HepG2 (cell line): ENCODE measurements at regions not wholly inside any gene's neighbourhood (a gene's known extent, or its start where the extent isn't known, plus 50 kb on each side); places are given as distances from the start of the nearest gene placed in this dataset.

Experiments
- ATAC-seq: fragments of 200-7000 bp; cut with Tn5 transposase; 3 replicates; pipeline ENCODE4 v1.9.1; 2020; ENCODE audit warnings: mild to moderate bottlenecking, moderate library complexity
- BruUV-seq: library from RNA; stranded (reverse); fragments of 400-500 nt; replicated peaks from 2 replicates; lab custom pipeline; 2021; lab: Mats Ljungman, UMichigan
- CTCF ChIA-PET: fragments of 300-600 bp; formaldehyde crosslinking; extraction: SDS; loops from one replicate; lab custom pipeline; 2021; ENCODE audit warnings: low total read pairs, inconsistent platforms, low intra/inter-chr PET ratio; lab: Yijun Ruan, JAX
- POLR2A ChIA-PET: fragments of 350-600 bp; sonication (Branson Sonifier 250); formaldehyde crosslinking; loops from one replicate; lab custom pipeline; 2020; ENCODE audit warnings: antibody characterized with exemption, inconsistent platforms; lab: Yijun Ruan, JAX
- DNase-seq: peaks from one replicate; pipeline ENCODE4 v3.0.0-alpha.2; 2015; ENCODE audit warnings: low spot score
- FAIRE-seq: peaks from 3 replicates; lab custom pipeline; 2011; peaks lifted over from hg19 to GRCh38; lab: Jason Lieb, UNC
- H2AFZ ChIP-seq: one replicate; pipeline ENCODE4 v1.6.1; 2011; ENCODE audit warnings: low read length, inconsistent platforms
- H3K27ac ChIP-seq: fragments of 300-600 bp; 3 replicates; pipeline ENCODE4 v1.8.0; 2011; ENCODE audit warnings: mixed run types, mild to moderate bottlenecking, mixed read lengths, low read length, inconsistent platforms; ENCODE audit not compliant: insufficient read depth; ENCODE audit errors: extremely low read length
- H3K27me3 ChIP-seq, 2 experiments: fragments of 200-600 bp in 1 of 2; 2 replicates in 1 of 2; 3 replicates in 1 of 2; pipeline versions ENCODE4 v1.6.0 to v1.8.0; 2011; ENCODE audit warnings: low read length in 2 of 2, mild to moderate bottlenecking in 2 of 2, moderate library complexity in 2 of 2, inconsistent platforms in 1 of 2; ENCODE audit not compliant: insufficient read depth in 2 of 2, control insufficient read depth in 1 of 2
- H3K36me3 ChIP-seq, 2 experiments: fragments of 200-600 bp in 1 of 2; replicated peaks in 1 of 2; 2 replicates in 1 of 2; 3 replicates in 1 of 2; pipeline versions ENCODE4 v1.5.1 to v1.8.0; 2011; ENCODE audit warnings: low read length in 2 of 2, inconsistent platforms in 1 of 2; ENCODE audit not compliant: insufficient read depth in 2 of 2, control insufficient read depth in 1 of 2
- H3K4me1 ChIP-seq: 2 replicates; pipeline ENCODE4 v1.5.1; 2012; ENCODE audit warnings: low read length, inconsistent platforms; ENCODE audit not compliant: insufficient read depth
- H3K4me2 ChIP-seq: 2 replicates; pipeline ENCODE4 v1.6.0; 2011; ENCODE audit warnings: low read depth, low read length, inconsistent platforms
- H3K4me3 ChIP-seq, 3 experiments: fragments of 200-600 bp in 1 of 3; sonication (generic), shearing (Covaris generic) in 1 of 3; replicated peaks in 1 of 3; 2 replicates each; pipeline ENCODE4 v1.5.1; 2011 to 2016; ENCODE audit warnings: low read length in 3 of 3, inconsistent platforms in 2 of 3, low read depth in 2 of 3, mild to moderate bottlenecking in 2 of 3, control low read depth in 1 of 3, mixed read lengths in 1 of 3; ENCODE audit not compliant: insufficient read depth in 1 of 3
- H3K79me2 ChIP-seq: one replicate; pipeline ENCODE4 v1.6.1; 2011; ENCODE audit warnings: low read length, inconsistent platforms; ENCODE audit not compliant: insufficient read depth
- H3K9ac ChIP-seq: 2 replicates; pipeline ENCODE4 v1.6.0; 2011; ENCODE audit warnings: mild to moderate bottlenecking, low read depth, low read length, inconsistent platforms; ENCODE audit not compliant: insufficient read depth
- H3K9me3 ChIP-seq: 2 replicates; pipeline ENCODE4 v1.5.1; 2012; ENCODE audit warnings: mild to moderate bottlenecking, low read length
- H4K20me1 ChIP-seq: 2 replicates; pipeline ENCODE4 v1.6.0; 2011; ENCODE audit warnings: inconsistent platforms, mild to moderate bottlenecking, low read length, moderate library complexity; ENCODE audit not compliant: insufficient read depth
- EHMT2 ChIP-seq: fragments of 200-600 bp; sonication (generic); IDR thresholded peaks from 2 replicates; pipeline ENCODE4 v1.7.0; 2017; ENCODE audit warnings: antibody characterized with exemption, low read depth, low read length, borderline replicate concordance
- NFAT5 ChIP-seq: sonication (generic); formaldehyde crosslinking; IDR thresholded peaks from 2 replicates; pipeline ENCODE4 v1.4.0; 2020; ENCODE audit warnings: missing genetic modification reagents
- NRL ChIP-seq: sonication (generic); formaldehyde crosslinking; IDR thresholded peaks from 2 replicates; pipeline ENCODE4 v1.5.0; 2020; ENCODE audit warnings: missing genetic modification reagents, mild to moderate bottlenecking, moderate library complexity, borderline replicate concordance
- SMYD3 ChIP-seq: sonication (generic); formaldehyde crosslinking; IDR thresholded peaks from 2 replicates; pipeline ENCODE4 v1.8.1; 2023; ENCODE audit warnings: mild to moderate bottlenecking, missing genetic modification reagents
- TMF1 ChIP-seq: sonication (generic); formaldehyde crosslinking; IDR thresholded peaks from 2 replicates; pipeline ENCODE4 v1.8.1; 2022; ENCODE audit warnings: low read depth, missing genetic modification reagents
- ZBTB1 ChIP-seq: sonication (generic); formaldehyde crosslinking; IDR thresholded peaks from 2 replicates; pipeline ENCODE4 v1.4.0; 2020; ENCODE audit warnings: missing genetic modification reagents, borderline replicate concordance
- ZBTB3 ChIP-seq: sonication (generic); formaldehyde crosslinking; IDR thresholded peaks from 2 replicates; pipeline ENCODE4 v1.4.0; 2020; ENCODE audit warnings: low read depth, mild to moderate bottlenecking, moderate library complexity, missing genetic modification reagents, borderline replicate concordance
- ZNF282 ChIP-seq: fragments of 450-650 bp; IDR thresholded peaks from 2 replicates; pipeline ENCODE4 v1.6.1; 2018; ENCODE audit not compliant: partially characterized antibody
- ZNF430 ChIP-seq: sonication (generic); formaldehyde crosslinking; IDR thresholded peaks from 2 replicates; pipeline ENCODE4 v1.9.0; 2021; ENCODE audit warnings: mild to moderate bottlenecking, missing genetic modification reagents
- WGBS: methylation state at CpG from one replicate; pipeline ENCODE4 v1.1.6; 2017; ENCODE audit warnings: low lambda C conversion rate; 5-methylcytosine and 5-hydroxymethylcytosine counted together
- in situ Hi-C: cut with HindIII; loops from 2 replicates; pipeline ENCODE4 v1.10.0; 2017; ENCODE audit warnings: low pct_unique_long_range_greater_than_20kb; ENCODE audit not compliant: extremely low pct_ligation_motif_present
- intact Hi-C: fragments of 100-400 bp; cut with micrococcal nuclease; formaldehyde crosslinking; loops from one replicate; pipeline ENCODE4 v1.10.0; 2022; ENCODE audit not compliant: unreplicated experiment
- TF ChIP-seq, protein P1 (sequence below): sonication (generic); formaldehyde crosslinking; IDR thresholded peaks from 2 replicates; pipeline ENCODE4 v1.4.0; 2020; ENCODE audit warnings: missing genetic modification reagents, borderline replicate concordance
- TF ChIP-seq, protein P2 (sequence below): sonication (generic); formaldehyde crosslinking; IDR thresholded peaks from 2 replicates; pipeline ENCODE4 v1.5.0; 2020; ENCODE audit warnings: missing genetic modification reagents

DNA sequence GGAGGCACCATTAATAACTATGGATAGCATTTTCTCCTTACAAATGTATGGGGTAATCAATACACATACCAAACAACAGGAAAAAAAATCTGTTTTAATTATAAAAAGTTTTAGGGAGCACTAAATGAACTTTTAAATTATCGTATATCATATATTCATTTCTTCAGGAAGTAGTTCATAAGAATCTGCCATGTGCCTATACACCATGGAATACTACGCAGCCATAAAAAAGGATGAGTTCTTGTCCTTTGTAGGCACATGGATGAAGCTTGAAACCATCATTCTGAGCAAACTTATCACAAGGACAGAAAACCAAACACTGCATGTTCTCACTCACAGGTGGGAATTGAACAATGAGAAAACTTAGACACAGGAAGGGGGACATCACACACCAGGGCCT is 162.1 kb upstream of the RASA1 start:
- no peaks in the 10 kb centered on the region for H3K4me1 ChIP-seq
- no peaks in the 10 kb centered on the region for H3K79me2 ChIP-seq
- no peaks in the 10 kb centered on the region for H4K20me1 ChIP-seq
- no peak for DNase-seq
- BruUV-seq = no TSS peak
- intact Hi-C loops = no loop called here
- POLR2A ChIA-PET = no interaction called here
- TF ChIP-seq ZNF430 (CRISPR knock-in tag) = no peak
- TF ChIP-seq TMF1 = no peak
- TF ChIP-seq, protein P1, sequence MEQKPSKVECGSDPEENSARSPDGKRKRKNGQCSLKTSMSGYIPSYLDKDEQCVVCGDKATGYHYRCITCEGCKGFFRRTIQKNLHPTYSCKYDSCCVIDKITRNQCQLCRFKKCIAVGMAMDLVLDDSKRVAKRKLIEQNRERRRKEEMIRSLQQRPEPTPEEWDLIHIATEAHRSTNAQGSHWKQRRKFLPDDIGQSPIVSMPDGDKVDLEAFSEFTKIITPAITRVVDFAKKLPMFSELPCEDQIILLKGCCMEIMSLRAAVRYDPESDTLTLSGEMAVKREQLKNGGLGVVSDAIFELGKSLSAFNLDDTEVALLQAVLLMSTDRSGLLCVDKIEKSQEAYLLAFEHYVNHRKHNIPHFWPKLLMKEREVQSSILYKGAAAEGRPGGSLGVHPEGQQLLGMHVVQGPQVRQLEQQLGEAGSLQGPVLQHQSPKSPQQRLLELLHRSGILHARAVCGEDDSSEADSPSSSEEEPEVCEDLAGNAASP (CRISPR knock-in tag) = no peak
- TF ChIP-seq ZBTB1 = no peak
- no peak for TF ChIP-seq NFAT5 (CRISPR knock-in tag)
- no peak for TF ChIP-seq EHMT2
- TF ChIP-seq SMYD3 (CRISPR knock-in tag) = no peak
- TF ChIP-seq, protein P2, sequence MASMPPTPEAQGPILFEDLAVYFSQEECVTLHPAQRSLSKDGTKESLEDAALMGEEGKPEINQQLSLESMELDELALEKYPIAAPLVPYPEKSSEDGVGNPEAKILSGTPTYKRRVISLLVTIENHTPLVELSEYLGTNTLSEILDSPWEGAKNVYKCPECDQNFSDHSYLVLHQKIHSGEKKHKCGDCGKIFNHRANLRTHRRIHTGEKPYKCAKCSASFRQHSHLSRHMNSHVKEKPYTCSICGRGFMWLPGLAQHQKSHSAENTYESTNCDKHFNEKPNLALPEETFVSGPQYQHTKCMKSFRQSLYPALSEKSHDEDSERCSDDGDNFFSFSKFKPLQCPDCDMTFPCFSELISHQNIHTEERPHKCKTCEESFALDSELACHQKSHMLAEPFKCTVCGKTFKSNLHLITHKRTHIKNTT (CRISPR knock-in tag) = no peak
- TF ChIP-seq ZNF282 = no peak
- no peak for TF ChIP-seq ZBTB3
- no peak for TF ChIP-seq NRL (CRISPR knock-in tag)
- no peak overlapping the region for H3K4me3 ChIP-seq
- no peaks in the 10 kb centered on the region for H3K9me3 ChIP-seq
- WGBS = 17% methylated on average over 2 of the region's 2 CpGs
- no peak overlapping the region for H2AFZ ChIP-seq
- H3K4me2 ChIP-seq = no peak overlapping the region
- no peak overlapping the region for H3K27ac ChIP-seq
- no peaks in the 10 kb centered on the region for H3K36me3 ChIP-seq
- FAIRE-seq = no peak
- no peaks in the 10 kb centered on the region for H3K27me3 ChIP-seq
- no peak for ATAC-seq
- H3K9ac ChIP-seq = no peak overlapping the region
- in situ Hi-C loops = no loop called here
- CTCF ChIA-PET = no interaction called here
